Neural crest cell (in vitro differentiated cells): ENCODE measurements at regions not wholly inside any gene's neighbourhood (a gene's known extent, or its start where the extent isn't known, plus 50 kb on each side); places are given as distances from the start of the nearest gene placed in this dataset.

ENCODE experiments used
- DNase-seq: peaks from one replicate; pipeline ENCODE4 v3.0.0; 2021; ENCODE audit warnings: low read depth, mixed read lengths, low spot score
- H3K27ac Mint-ChIP-seq: one replicate; pipeline ENCODE4 v1.8.0; 2021; ENCODE audit warnings: mild to moderate bottlenecking, mixed read lengths; ENCODE audit not compliant: unreplicated experiment
- H3K27me3 Mint-ChIP-seq: 2 replicates; pipeline ENCODE4 v1.8.0; 2021; ENCODE audit warnings: low read depth, mild to moderate bottlenecking, mixed read lengths
- H3K36me3 Mint-ChIP-seq: 2 replicates; pipeline ENCODE4 v1.8.0; 2021; ENCODE audit warnings: low read depth, mild to moderate bottlenecking, mixed read lengths
- H3K4me1 Mint-ChIP-seq: 2 replicates; pipeline ENCODE4 v1.8.0; 2021; ENCODE audit warnings: mixed read lengths
- H3K4me3 Mint-ChIP-seq: one replicate; pipeline ENCODE4 v1.8.0; 2021; ENCODE audit warnings: mild to moderate bottlenecking, mixed read lengths
- H3K9me3 Mint-ChIP-seq: 2 replicates; pipeline ENCODE4 v1.8.0; 2021; ENCODE audit warnings: mixed read lengths
- CTCF ChIP-seq: fragments of 200-600 bp; sonication (generic); conservative IDR thresholded peaks from 2 replicates; pipeline ENCODE4 v1.5.0; 2021; ENCODE audit warnings: antibody characterized with exemption, mild to moderate bottlenecking

GRCh38 chr17:70464995-70465394 is 295.7 kb downstream of the KCNJ2 start:
- Mint-ChIP-seq H3K27ac (no peak overlapping the region), H3K4me3 (no peak overlapping the region), H3K27me3 (no peaks in the 10 kb centered on the region), H3K4me1 (peaks cover 4% of the 10 kb centered on the region), H3K9me3 (no peaks in the 10 kb centered on the region), H3K36me3 (no peaks in the 10 kb centered on the region)
- no peak for DNase-seq
- no peak for TF ChIP-seq CTCF

DNA sequence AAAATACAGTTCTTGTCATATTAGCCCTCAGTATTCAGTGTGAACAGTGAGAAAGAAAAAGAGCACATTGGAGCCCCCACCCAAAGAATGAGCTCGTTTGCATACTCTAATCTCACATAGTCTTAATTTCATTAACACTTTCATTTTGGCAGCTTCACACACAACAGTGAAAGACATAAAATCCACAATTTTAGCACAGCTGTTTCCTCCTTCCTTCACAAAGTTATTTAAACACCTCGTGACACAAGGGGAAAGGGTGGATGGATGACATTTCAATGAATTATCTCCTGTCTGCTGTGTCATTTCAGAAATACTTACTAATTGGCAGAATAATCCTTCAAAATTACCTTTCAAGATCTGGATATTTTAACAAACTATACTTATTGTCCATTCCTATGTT is 299.3 kb downstream of the KCNJ2 start:
- H3K4me1 Mint-ChIP-seq: peaks cover 4% of the 10 kb centered on the region
- TF ChIP-seq CTCF: no peak
- no peaks in the 10 kb centered on the region for H3K9me3 Mint-ChIP-seq
- no peaks in the 10 kb centered on the region for H3K36me3 Mint-ChIP-seq
- DNase-seq: no peak
- no peak overlapping the region for H3K4me3 Mint-ChIP-seq
- H3K27ac Mint-ChIP-seq: no peak overlapping the region
- no peaks in the 10 kb centered on the region for H3K27me3 Mint-ChIP-seq

DNA sequence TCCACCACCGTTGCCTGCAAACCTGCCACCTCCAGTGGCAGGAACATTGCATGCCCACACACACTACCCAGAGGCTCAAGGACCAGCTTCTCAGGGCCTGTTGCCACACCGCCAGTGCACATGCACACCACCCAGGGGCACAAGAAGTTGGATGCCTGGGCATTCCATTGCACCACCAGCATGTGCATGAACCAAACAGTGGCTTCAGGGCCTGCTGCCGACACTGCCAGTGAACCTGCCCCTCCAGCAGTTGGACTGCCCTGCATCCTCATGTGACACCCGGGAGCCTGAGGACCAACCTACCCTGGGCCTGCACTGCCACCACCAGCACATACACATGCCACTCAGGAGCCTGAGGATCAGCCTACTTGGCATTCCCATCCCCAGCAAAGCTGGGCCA is 303.7 kb downstream of the KCNJ2 start:
- Mint-ChIP-seq H3K36me3 (no peaks in the 10 kb centered on the region), H3K9me3 (no peaks in the 10 kb centered on the region), H3K4me1 (no peaks in the 10 kb centered on the region), H3K27me3 (no peaks in the 10 kb centered on the region), H3K27ac (no peak overlapping the region), H3K4me3 (no peak overlapping the region)
- no peak for DNase-seq
- no peak for TF ChIP-seq CTCF

DNA sequence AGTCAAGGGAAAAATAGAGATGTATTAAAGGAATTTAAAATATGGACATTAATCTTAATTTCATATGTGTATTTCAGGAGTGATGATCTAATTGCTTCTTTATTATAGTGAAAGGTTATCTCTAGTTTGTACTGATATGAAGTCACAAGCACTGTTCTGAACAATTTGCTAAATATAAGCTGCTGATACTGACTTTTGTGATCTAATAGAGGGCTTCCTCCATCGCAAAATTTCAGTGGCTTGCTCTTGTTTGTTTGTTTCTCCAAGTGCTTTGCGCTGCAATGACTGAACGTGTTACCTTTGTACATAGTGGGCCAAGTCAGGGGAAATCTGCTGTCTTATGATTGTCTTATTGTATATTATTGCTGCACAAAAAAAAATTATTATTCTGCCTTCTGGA is 307.0 kb downstream of the KCNJ2 start:
- Mint-ChIP-seq H3K4me1 (no peaks in the 10 kb centered on the region), H3K36me3 (no peaks in the 10 kb centered on the region), H3K27ac (no peak overlapping the region), H3K9me3 (no peaks in the 10 kb centered on the region), H3K4me3 (no peak overlapping the region), H3K27me3 (no peaks in the 10 kb centered on the region)
- TF ChIP-seq CTCF: no peak
- DNase-seq: no peak

DNA sequence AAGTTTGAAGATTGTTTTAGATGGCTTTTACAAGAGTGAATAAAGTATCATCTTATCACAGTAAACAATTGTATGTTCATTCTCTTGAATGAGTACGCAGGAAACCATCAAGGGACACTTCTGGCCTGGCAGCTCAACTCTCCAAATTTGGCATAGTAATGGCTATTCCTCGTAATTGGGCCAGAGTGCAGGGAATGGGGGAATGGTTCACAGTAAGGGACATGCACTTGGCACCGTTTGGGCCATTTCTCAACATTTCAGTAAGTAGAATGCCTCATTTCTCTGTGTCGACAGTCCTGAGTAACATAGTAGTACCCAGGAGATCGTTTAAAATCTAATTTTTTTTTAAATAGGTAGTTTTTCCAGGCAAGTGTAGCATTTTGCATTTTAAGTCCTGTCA is 309.6 kb downstream of the KCNJ2 start:
- Mint-ChIP-seq H3K36me3 (peaks cover 5% of the 10 kb centered on the region), H3K9me3 (peaks cover 6% of the 10 kb centered on the region), H3K4me1 (no peaks in the 10 kb centered on the region), H3K27me3 (no peaks in the 10 kb centered on the region), H3K27ac (no peak overlapping the region), H3K4me3 (no peak overlapping the region)
- no peak for TF ChIP-seq CTCF
- no peak for DNase-seq

DNA sequence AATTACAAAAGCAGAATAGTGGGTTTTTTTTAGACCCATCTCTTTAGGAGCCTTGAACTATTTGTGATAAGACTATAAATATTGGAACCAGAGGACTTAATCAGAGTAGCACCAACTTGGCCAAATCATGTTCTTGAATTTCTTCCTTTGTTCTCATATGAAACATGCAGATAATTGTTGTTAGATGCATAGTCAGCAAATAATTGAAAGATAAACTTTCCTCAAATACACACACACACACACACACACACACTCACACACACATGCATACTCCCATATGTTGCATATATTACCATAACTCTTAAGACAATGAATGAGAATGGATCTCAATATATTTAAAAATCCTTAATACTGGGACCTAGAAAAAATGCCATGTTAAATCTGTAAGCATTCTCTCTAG is 310.4 kb downstream of the KCNJ2 start:
- no peaks in the 10 kb centered on the region for H3K27me3 Mint-ChIP-seq
- peaks cover 6% of the 10 kb centered on the region for H3K9me3 Mint-ChIP-seq
- TF ChIP-seq CTCF: no peak
- H3K36me3 Mint-ChIP-seq: peaks cover 5% of the 10 kb centered on the region
- H3K4me3 Mint-ChIP-seq: no peak overlapping the region
- no peak for DNase-seq
- H3K27ac Mint-ChIP-seq: no peak overlapping the region
- no peaks in the 10 kb centered on the region for H3K4me1 Mint-ChIP-seq
